CD4-positive, alpha-beta T cell (primary cell): ENCODE measurements at regions not wholly inside any gene's neighbourhood (a gene's known extent, or its start where the extent isn't known, plus 50 kb on each side); places are given as distances from the start of the nearest gene placed in this dataset.

Experiments used
- ATAC-seq: fragments of 200-7000 bp; cut with Tn5 transposase; one replicate; pipeline ENCODE4 v1.10.0; 2022; ENCODE audit warnings: mild to moderate bottlenecking; ENCODE audit not compliant: poor library complexity
- CTCF ChIA-PET: fragments of 350-600 bp; sonication (Branson Sonifier 250); formaldehyde crosslinking; loops from one replicate; lab custom pipeline; 2021; ENCODE audit warnings: antibody characterized with exemption, inconsistent platforms; lab: Charles Lee
- POLR2A ChIA-PET: fragments of 350-600 bp; sonication (Branson Sonifier 250); formaldehyde crosslinking; loops from one replicate; lab custom pipeline; 2021; ENCODE audit warnings: antibody characterized with exemption, inconsistent platforms; lab: Charles Lee
- DNase-seq, 14 experiments: peaks; one replicate each; pipeline ENCODE4 v3.0.0-alpha.2; 2013 to 2020; ENCODE audit warnings: mixed read lengths in 2 of 14
- H3K27ac ChIP-seq, 2 donors: one replicate each; pipeline versions ENCODE4 v1.5.1 to v1.7.0; 2013; ENCODE audit warnings: low read length in 2 of 2, low read depth in 1 of 2, mild to moderate bottlenecking in 1 of 2
- H3K27me3 ChIP-seq, 2 experiments: 1 replicate in 1 of 2; 2 replicates in 1 of 2; pipeline versions ENCODE4 v1.6.1 to v1.7.0; 2013; ENCODE audit warnings: low read length in 2 of 2, control low read depth in 1 of 2, mild to moderate bottlenecking in 1 of 2, moderate library complexity in 1 of 2; ENCODE audit not compliant: insufficient read depth in 2 of 2, control insufficient read depth in 1 of 2
- H3K36me3 ChIP-seq: one replicate; pipeline ENCODE4 v1.6.1; 2013; ENCODE audit warnings: low read length, control low read depth; ENCODE audit not compliant: insufficient read depth
- H3K4me1 ChIP-seq: one replicate; pipeline ENCODE4 v1.6.1; 2013; ENCODE audit warnings: low read length, control low read depth; ENCODE audit not compliant: insufficient read depth
- H3K4me3 ChIP-seq: one replicate; pipeline ENCODE4 v1.5.1; 2013; ENCODE audit warnings: mild to moderate bottlenecking, low read length, moderate library complexity
- H3K9me3 ChIP-seq, 2 experiments: 1 replicate in 1 of 2; 2 replicates in 1 of 2; pipeline versions ENCODE4 v1.6.1 to v1.7.0; 2013; ENCODE audit warnings: low read length in 2 of 2, mild to moderate bottlenecking in 2 of 2, control low read depth in 1 of 2, moderate library complexity in 1 of 2; ENCODE audit not compliant: control insufficient read depth in 1 of 2, insufficient read depth in 1 of 2
- H3K27ac Mint-ChIP-seq: one replicate; pipeline ENCODE4 v1.8.0; 2020; ENCODE audit warnings: mixed read lengths
- H3K27me3 Mint-ChIP-seq: one replicate; pipeline ENCODE4 v1.8.0; 2021; ENCODE audit warnings: mixed read lengths
- H3K36me3 Mint-ChIP-seq: one replicate; pipeline ENCODE4 v1.8.0; 2021; ENCODE audit warnings: low read depth, mixed read lengths
- H3K4me1 Mint-ChIP-seq: one replicate; pipeline ENCODE4 v1.8.0; 2021; ENCODE audit warnings: low read depth, mixed read lengths
- H3K4me3 Mint-ChIP-seq: one replicate; pipeline ENCODE4 v1.8.0; 2020; ENCODE audit warnings: mild to moderate bottlenecking, mixed read lengths
- H3K9me3 Mint-ChIP-seq: one replicate; pipeline ENCODE4 v1.8.0; 2020; ENCODE audit warnings: mixed read lengths
- intact Hi-C, 2 experiments: fragments of 100-400 bp; cut with DNase I in 1 of 2; cut with micrococcal nuclease in 1 of 2; formaldehyde crosslinking; loops; one replicate each; pipeline versions ENCODE4 v1.15.1 to v1.9.0; 2023 to 2025; cut with DNase I, micrococcal nuclease
- TF ChIP-seq, protein P1 (sequence below): fragments of 200-600 bp; IDR thresholded peaks from one replicate; pipeline ENCODE4 v1.8.0; 2022; ENCODE audit warnings: antibody characterized with exemption, mild to moderate bottlenecking

GRCh38 chr3:55322638-55323037 is 164.5 kb downstream of the WNT5A start:
- ATAC-seq (no peak), DNase-seq (no peak)
- Mint-ChIP-seq H3K27me3 (no peaks in the 10 kb centered on the region), H3K4me3 (no peak overlapping the region), H3K4me1 (no peaks in the 10 kb centered on the region), H3K27ac (no peak overlapping the region), H3K36me3 (no peaks in the 10 kb centered on the region), H3K9me3 (no peaks in the 10 kb centered on the region)
- Histone ChIP-seq H3K27me3 (no peaks in the 10 kb centered on the region), H3K4me1 (no peaks in the 10 kb centered on the region), H3K27ac (no peak overlapping the region), H3K9me3 (no peaks in the 10 kb centered on the region), H3K36me3 (no peaks in the 10 kb centered on the region), H3K4me3 (no peak overlapping the region)
- intact Hi-C loops, result no loop called here
- ChIA-PET POLR2A (no interaction called here), CTCF (no interaction called here)
- TF ChIP-seq, protein P1, sequence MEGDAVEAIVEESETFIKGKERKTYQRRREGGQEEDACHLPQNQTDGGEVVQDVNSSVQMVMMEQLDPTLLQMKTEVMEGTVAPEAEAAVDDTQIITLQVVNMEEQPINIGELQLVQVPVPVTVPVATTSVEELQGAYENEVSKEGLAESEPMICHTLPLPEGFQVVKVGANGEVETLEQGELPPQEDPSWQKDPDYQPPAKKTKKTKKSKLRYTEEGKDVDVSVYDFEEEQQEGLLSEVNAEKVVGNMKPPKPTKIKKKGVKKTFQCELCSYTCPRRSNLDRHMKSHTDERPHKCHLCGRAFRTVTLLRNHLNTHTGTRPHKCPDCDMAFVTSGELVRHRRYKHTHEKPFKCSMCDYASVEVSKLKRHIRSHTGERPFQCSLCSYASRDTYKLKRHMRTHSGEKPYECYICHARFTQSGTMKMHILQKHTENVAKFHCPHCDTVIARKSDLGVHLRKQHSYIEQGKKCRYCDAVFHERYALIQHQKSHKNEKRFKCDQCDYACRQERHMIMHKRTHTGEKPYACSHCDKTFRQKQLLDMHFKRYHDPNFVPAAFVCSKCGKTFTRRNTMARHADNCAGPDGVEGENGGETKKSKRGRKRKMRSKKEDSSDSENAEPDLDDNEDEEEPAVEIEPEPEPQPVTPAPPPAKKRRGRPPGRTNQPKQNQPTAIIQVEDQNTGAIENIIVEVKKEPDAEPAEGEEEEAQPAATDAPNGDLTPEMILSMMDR, result no peak

DNA sequence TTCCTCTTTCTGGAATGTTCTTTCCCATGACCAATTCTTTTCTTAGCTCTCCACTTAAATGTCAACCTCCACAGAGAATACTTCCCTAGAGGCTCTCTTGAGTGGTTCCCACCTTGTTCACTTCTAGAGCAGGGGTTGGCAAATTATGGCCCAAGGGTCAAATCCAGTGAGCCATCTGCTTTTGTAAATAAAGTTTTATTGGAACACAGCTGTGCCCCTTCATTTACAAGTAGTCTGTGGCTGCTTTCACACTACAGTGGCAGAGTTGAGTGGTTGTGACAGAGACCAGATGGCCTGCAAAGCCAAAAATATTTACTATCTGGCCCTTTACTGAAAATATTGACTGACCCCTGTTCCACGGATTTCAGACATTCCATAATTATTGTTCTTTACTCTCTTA is 166.2 kb downstream of the WNT5A start:
- Histone ChIP-seq H3K27ac (no peak overlapping the region), H3K36me3 (no peaks in the 10 kb centered on the region), H3K4me3 (no peak overlapping the region), H3K4me1 (no peaks in the 10 kb centered on the region), H3K9me3 (no peaks in the 10 kb centered on the region), H3K27me3 (no peaks in the 10 kb centered on the region)
- H3K27ac Mint-ChIP-seq, result no peak overlapping the region
- DNase-seq, result no peak
- intact Hi-C loops, result no loop called here
- H3K4me3 Mint-ChIP-seq, result no peak overlapping the region
- POLR2A ChIA-PET, result no interaction called here
- no peaks in the 10 kb centered on the region for H3K36me3 Mint-ChIP-seq
- H3K4me1 Mint-ChIP-seq, result no peaks in the 10 kb centered on the region
- H3K9me3 Mint-ChIP-seq, result no peaks in the 10 kb centered on the region
- CTCF ChIA-PET, result no interaction called here
- H3K27me3 Mint-ChIP-seq, result no peaks in the 10 kb centered on the region
- TF ChIP-seq, protein P1, result no peak
- ATAC-seq, result no peak

GRCh38 chr3:55315396-55315795 is 171.7 kb downstream of the WNT5A start:
- POLR2A ChIA-PET, result no interaction called here
- no peaks in the 10 kb centered on the region for H3K4me1 Mint-ChIP-seq

More at GRCh38 chr3:55315396-55315795, 171.7 kb downstream of the WNT5A start:
- Mint-ChIP-seq H3K27ac (no peak overlapping the region), H3K9me3 (no peaks in the 10 kb centered on the region), H3K4me3 (no peak overlapping the region), H3K27me3 (no peaks in the 10 kb centered on the region), H3K36me3 (no peaks in the 10 kb centered on the region)
- Histone ChIP-seq H3K4me1 (no peaks in the 10 kb centered on the region), H3K27ac (no peak overlapping the region), H3K9me3 (no peaks in the 10 kb centered on the region), H3K4me3 (no peak overlapping the region), H3K27me3 (no peaks in the 10 kb centered on the region), H3K36me3 (no peaks in the 10 kb centered on the region)
- no peak for DNase-seq
- TF ChIP-seq, protein P1, result no peak
- intact Hi-C loops, result no loop called here
- ATAC-seq, result no peak
- CTCF ChIA-PET, result no interaction called here
